DLD1 (cell line): ENCODE measurements at regions not wholly inside any gene's neighbourhood (a gene's known extent, or its start where the extent isn't known, plus 50 kb on each side); places are given as distances from the start of the nearest gene placed in this dataset.
"Not testable (repeated sequence)": the region's sequence is repeated elsewhere in the genome, so short reads cannot be mapped to it uniquely, and the experiment has no call there.

Experiments
- in situ Hi-C: cut with HindIII; loops from 2 replicates; pipeline ENCODE4 v1.10.0; 2017; ENCODE audit warnings: low sequenced_read_pairs

GRCh38 chr9:25472085-25472607 lies 206.1 kb downstream of the TUSC1 start:
- in situ Hi-C loops: no loop called here

DNA sequence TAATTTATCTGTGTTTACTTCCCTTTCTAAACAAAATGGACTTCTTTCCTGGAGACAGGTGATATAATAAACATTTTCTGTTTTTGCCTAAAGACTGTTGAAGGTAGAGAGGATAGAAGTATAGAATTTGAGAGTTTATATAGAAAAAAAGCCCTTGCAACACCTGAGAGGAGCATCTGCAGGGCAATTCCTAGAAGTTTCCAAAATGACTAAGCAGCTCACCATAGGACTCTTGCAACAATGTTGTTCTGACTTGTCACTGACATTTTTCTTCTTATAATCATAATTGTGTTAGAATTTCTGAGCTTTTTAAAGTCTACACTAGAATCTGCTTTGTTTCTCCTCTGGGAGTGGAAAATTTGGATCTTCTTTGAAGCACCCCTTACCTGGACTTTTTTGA lies 216.8 kb downstream of the TUSC1 start:
- in situ Hi-C loops: no loop called here

GRCh38 chr9:25453875-25454274 lies 224.4 kb downstream of the TUSC1 start:
- in situ Hi-C loops: no loop called here

- in situ Hi-C loops: no loop called here
Observed at GRCh38 chr9:25449503-25449902, 228.7 kb downstream of the TUSC1 start.

DNA sequence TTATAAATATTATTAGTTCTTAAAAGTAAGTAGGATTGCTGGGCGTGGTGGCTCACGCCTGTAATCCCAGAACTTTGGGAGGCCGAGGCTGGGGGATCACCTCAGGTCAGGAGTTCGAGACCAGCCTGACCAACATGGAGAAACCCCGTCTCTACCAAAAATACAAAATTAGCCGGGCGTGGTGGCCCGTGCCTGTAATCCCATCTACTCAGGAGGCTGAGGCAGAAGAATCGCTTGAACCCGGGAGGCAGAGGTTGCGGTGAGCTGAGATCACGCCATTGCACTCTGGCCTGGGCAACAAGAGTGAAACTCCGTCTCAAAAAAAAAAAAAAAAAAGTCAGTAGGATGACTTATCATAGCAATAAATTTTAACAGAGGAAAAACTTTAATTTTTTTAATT lies 232.5 kb downstream of the TUSC1 start:
- in situ Hi-C loops: not testable (repeated sequence)

DNA sequence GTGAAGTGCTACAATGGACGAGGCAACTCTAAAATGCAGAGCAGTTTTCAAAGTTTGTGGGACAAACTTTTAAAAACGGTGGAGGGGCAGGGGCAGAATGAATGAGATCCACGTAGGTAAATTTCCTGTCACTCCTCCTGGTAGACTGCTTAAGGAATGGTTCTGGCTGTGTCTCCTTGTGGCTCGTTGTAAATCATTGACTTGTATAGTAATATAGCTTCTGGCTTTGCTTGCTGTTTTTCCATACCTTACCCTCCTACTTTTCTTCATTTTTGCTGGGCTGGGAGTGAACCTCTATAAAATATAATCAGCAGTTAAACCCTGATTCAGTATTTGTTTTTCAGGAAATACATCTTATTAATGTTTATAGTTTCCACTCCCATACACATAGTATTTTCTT lies 235.7 kb downstream of the TUSC1 start:
- in situ Hi-C loops: no loop called here

DNA sequence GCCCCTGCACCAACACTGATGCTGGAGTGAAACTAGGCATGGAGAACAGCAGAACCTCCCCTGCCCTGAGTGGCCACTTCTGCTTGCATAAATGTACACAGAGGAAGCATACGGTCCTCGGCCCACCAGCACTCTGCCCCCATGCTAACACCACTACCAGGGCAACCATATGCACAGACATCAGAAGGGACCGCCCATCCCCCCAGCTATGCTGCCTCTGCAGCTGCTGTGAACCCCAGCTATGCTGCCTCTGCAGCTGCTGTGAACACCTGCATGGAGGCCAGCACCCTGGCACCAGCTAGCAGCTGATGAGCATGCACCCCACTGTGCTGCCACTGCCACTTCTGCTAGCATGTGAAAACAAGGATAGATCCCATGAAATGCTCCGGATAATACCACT lies 250.3 kb downstream of the TUSC1 start:
- in situ Hi-C loops: no loop called here

GRCh38 chr9:25427290-25427689 lies 251.0 kb downstream of the TUSC1 start:
- in situ Hi-C loops: no loop called here

- in situ Hi-C loops: no loop called here
Observed at GRCh38 chr9:25421560-25421959, 256.7 kb downstream of the TUSC1 start.

GRCh38 chr9:25418974-25419373 lies 259.3 kb downstream of the TUSC1 start:
- in situ Hi-C loops: no loop called here

- in situ Hi-C loops: no loop called here
Observed at GRCh38 chr9:25415718-25416117, 262.5 kb downstream of the TUSC1 start.

- in situ Hi-C loops: no loop called here
Observed at GRCh38 chr9:25412646-25413045, 265.6 kb downstream of the TUSC1 start.

- in situ Hi-C loops: no loop called here
Observed at GRCh38 chr9:25397746-25398145, 280.5 kb downstream of the TUSC1 start.

DNA sequence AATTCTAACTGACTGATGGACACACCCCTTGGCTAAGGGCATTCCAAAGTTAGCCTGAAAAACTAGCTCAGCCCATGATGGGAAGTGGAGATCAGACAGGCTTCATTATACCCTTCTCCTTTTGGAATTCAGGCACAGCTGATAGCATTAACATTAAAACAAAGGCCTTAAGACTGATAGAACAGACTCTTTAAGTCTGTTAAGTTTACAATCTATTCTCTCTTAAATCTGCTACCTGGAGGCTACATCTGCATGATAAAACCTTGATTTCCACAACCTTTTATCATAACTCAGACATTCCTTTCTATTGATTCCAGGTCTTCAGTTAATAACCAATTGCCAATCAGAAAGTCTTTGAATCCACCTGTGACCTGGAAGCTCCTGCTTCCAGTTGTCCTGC lies 281.4 kb downstream of the TUSC1 start:
- in situ Hi-C loops: no loop called here

DNA sequence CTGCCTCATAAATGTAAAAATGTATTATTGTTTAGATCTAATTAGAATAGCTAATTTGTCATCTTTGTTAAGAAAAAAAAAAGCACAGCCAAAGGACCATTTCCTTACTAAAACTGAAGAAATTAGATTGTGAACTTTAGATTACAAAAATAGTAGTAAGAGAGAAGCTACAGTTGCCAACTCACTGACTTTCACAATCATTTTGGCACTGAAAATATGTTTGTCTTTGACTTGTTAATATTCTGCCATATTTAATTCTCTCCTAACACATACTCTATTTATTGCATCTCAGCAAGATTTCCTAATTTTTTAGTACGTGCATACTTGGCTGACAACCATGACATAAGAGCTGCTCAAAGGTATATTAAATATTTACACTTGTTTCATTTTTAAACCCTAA lies 297.1 kb downstream of the TUSC1 start:
- in situ Hi-C loops: no loop called here

DNA sequence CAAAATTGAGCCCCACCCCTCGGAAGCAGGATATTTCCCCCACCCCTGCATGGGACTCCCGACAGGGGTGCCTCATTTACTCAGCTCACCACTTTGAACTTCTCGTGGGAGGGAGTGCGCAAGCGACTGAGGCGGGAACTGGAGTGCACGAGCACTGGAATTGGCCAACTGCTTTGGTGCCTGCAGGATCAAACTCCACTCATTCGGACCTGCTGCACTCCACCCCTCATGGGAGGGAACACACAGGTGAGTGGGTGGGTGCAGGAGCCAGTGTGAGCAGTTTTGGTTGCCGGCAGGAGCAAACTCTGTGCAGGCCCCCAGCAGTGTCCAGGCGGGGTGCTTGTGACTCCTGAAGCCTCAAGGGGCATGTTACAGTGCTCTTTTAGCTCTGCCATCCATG lies 301.2 kb downstream of the TUSC1 start:
- in situ Hi-C loops: no loop called here

GRCh38 chr9:25374281-25374680 lies 304.0 kb downstream of the TUSC1 start:
- in situ Hi-C loops: no loop called here

DNA sequence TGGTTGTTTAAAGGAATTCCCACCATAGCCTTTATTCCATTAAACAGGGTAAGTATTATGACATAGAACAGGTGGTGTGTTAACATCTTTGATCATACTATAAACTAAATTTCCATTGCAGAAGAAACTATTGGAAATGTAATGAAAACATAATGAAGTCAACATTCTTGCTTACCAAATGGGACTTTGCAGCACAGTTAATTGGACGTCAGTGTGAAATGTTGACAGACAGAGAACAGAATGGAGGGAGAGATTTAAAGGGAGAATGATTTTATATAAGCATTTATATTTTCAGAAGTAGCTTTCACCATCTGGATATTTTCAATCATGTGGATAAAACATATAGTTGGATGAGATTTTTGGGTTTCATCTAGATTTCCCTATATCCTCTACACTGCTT lies 311.3 kb downstream of the TUSC1 start:
- in situ Hi-C loops: no loop called here

DNA sequence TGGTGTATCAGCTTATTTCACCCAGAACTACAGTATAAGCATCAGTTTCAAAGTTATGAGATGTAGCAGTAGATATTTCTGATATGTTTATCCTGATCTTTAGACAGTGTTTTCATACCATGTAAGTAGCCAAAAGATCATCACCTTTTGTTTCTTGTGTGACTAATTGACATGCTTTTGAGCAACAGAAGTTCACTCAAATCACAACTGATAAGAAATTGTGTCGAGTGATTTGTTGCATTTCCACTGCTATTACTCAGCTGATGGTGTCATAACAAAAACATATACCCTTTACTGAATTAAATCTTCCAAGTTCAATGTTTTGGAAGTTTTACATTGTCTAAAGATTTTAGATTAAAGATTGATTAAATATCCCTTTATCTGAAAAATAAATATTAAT lies 324.5 kb downstream of the TUSC1 start:
- in situ Hi-C loops: no loop called here

- in situ Hi-C loops: no loop called here
Observed at GRCh38 chr9:25350011-25350410, 328.2 kb downstream of the TUSC1 start.

DNA sequence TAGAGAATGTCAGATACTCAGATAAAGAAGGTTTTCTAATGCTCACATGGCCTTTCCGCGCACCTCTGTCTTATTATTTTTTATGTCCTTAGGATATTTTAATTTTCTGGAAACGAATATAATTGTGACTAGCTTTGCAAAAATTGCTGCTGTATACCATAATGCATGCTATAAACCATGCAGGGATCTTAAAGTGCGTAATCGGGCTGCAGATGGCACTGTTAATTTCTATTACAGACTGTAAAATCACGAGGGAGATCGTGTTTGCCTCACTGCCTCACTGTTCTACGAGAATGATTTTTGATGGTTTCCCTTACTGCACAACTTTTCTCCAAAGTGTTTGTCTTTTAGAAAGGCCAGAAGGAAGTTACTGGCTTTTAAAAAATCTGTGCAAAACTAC lies 356.1 kb downstream of the TUSC1 start:
- in situ Hi-C loops: no loop called here

GRCh38 chr9:25310961-25311360 lies 367.3 kb downstream of the TUSC1 start:
- in situ Hi-C loops: no loop called here

- in situ Hi-C loops: no loop called here
Observed at GRCh38 chr9:25308549-25308948, 369.7 kb downstream of the TUSC1 start.

- in situ Hi-C loops: no loop called here
Observed at GRCh38 chr9:25302601-25303000, 375.6 kb downstream of the TUSC1 start.
